ENCODE measurements at regions not wholly inside any gene's neighbourhood (a gene's known extent, or its start where the extent isn't known, plus 50 kb on each side); places are given as distances from the start of the nearest gene placed in this dataset.

DNA sequence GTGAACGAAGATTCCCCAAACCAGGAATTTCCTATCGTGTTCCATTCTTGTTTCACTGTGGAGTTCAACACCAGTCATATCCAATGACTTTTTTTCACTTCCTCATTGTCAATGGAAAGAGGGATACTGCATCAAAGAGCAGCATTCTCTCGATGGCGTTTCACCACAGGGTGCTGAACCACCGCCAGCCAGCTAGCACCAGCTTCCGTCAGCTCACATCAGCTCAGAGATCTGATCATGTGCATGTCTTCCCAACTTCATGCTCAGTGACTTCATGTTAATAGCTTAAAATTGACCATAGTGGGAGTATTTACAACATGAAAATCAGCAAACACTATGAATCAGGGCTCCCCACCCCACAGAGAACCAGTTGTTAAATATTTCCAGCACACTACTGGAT, 359.9 kb downstream of the TNS1 start:
- no peaks in the 10 kb centered on the region for H3K4me1 ChIP-seq
- WGBS (ENCODE audit: insufficient coverage, low coverage, low lambda C conversion rate, missing lambda C conversion rate) = 77% methylated on average over 6 of the region's 6 CpGs
- H3K9me3 ChIP-seq = no peaks in the 10 kb centered on the region
- ATAC-seq (no peak), DNase-seq (no peak)
- TF ChIP-seq, protein P1, sequence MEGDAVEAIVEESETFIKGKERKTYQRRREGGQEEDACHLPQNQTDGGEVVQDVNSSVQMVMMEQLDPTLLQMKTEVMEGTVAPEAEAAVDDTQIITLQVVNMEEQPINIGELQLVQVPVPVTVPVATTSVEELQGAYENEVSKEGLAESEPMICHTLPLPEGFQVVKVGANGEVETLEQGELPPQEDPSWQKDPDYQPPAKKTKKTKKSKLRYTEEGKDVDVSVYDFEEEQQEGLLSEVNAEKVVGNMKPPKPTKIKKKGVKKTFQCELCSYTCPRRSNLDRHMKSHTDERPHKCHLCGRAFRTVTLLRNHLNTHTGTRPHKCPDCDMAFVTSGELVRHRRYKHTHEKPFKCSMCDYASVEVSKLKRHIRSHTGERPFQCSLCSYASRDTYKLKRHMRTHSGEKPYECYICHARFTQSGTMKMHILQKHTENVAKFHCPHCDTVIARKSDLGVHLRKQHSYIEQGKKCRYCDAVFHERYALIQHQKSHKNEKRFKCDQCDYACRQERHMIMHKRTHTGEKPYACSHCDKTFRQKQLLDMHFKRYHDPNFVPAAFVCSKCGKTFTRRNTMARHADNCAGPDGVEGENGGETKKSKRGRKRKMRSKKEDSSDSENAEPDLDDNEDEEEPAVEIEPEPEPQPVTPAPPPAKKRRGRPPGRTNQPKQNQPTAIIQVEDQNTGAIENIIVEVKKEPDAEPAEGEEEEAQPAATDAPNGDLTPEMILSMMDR (IDR thresholded peaks at IDR 0.05) = no peak
- no peak for TF ChIP-seq POLR2A (IDR thresholded peaks at IDR 0.05)
- no peaks in the 10 kb centered on the region for H3K36me3 ChIP-seq
- H3K4me3 ChIP-seq = no peak overlapping the region
- intact Hi-C loops (cut with DNase I) = no loop called here
- H3K27ac ChIP-seq = no peak overlapping the region
- no peaks in the 10 kb centered on the region for H3K27me3 ChIP-seq

- no peak for DNase-seq
- WGBS (ENCODE audit: insufficient coverage, low coverage, low lambda C conversion rate, missing lambda C conversion rate) = 65% methylated on average over 2 of the region's 2 CpGs
- intact Hi-C loops (cut with DNase I) = no loop called here
- H3K27me3 ChIP-seq = no peaks in the 10 kb centered on the region
- TF ChIP-seq POLR2A (IDR thresholded peaks at IDR 0.05) = no peak
- TF ChIP-seq, protein P1 (IDR thresholded peaks at IDR 0.05) = no peak
- H3K36me3 ChIP-seq = no peaks in the 10 kb centered on the region
- H3K4me3 ChIP-seq = no peak overlapping the region
- no peak overlapping the region for H3K27ac ChIP-seq
- no peak for ATAC-seq
- no peaks in the 10 kb centered on the region for H3K9me3 ChIP-seq
- H3K4me1 ChIP-seq = no peaks in the 10 kb centered on the region
Observed at GRCh38 chr2:217641960-217642359, 360.8 kb downstream of the TNS1 start.

- no peak for TF ChIP-seq POLR2A (IDR thresholded peaks at IDR 0.05)
- TF ChIP-seq, protein P1 (IDR thresholded peaks at IDR 0.05) = no peak
- intact Hi-C loops (cut with DNase I) = no loop called here
- no peak overlapping the region for H3K4me3 ChIP-seq
- H3K27ac ChIP-seq = no peak overlapping the region
- H3K36me3 ChIP-seq = no peaks in the 10 kb centered on the region
- 52% methylated on average over 2 of the region's 2 CpGs for whole genome bisulfite sequencing (ENCODE audit: insufficient coverage, low coverage, low lambda C conversion rate, missing lambda C conversion rate)
- no peaks in the 10 kb centered on the region for H3K27me3 ChIP-seq
- H3K4me1 ChIP-seq = no peaks in the 10 kb centered on the region
- ATAC-seq = no peak
- DNase-seq = no peak
- no peaks in the 10 kb centered on the region for H3K9me3 ChIP-seq
Observed at GRCh38 chr2:217639481-217639880, 363.3 kb downstream of the TNS1 start.

- H3K27ac ChIP-seq = no peak overlapping the region
- intact Hi-C loops (cut with DNase I) = no loop called here
- H3K27me3 ChIP-seq = no peaks in the 10 kb centered on the region
- TF ChIP-seq, protein P1 (IDR thresholded peaks at IDR 0.05) = no peak
- H3K4me3 ChIP-seq = no peak overlapping the region
- no peaks in the 10 kb centered on the region for H3K4me1 ChIP-seq
- no peaks in the 10 kb centered on the region for H3K36me3 ChIP-seq
- WGBS (ENCODE audit: insufficient coverage, low coverage, low lambda C conversion rate, missing lambda C conversion rate) = 96% methylated on average over 4 of the region's 4 CpGs
- ATAC-seq = no peak
- no peaks in the 10 kb centered on the region for H3K9me3 ChIP-seq
- no peak for DNase-seq
Observed at GRCh38 chr2:217638533-217638932, 364.3 kb downstream of the TNS1 start.

- Histone ChIP-seq H3K36me3 (no peaks in the 10 kb centered on the region), H3K4me1 (no peaks in the 10 kb centered on the region), H3K27me3 (no peaks in the 10 kb centered on the region), H3K9me3 (no peaks in the 10 kb centered on the region), H3K27ac (no peak overlapping the region), H3K4me3 (no peak overlapping the region)
- no peak for TF ChIP-seq POLR2A (IDR thresholded peaks at IDR 0.05)
- TF ChIP-seq, protein P1 (IDR thresholded peaks at IDR 0.05) = no peak
- intact Hi-C loops (cut with DNase I) = no loop called here
- WGBS (ENCODE audit: insufficient coverage, low coverage, low lambda C conversion rate, missing lambda C conversion rate) = 52% methylated on average over 2 of the region's 2 CpGs
- ATAC-seq (no peak), DNase-seq (no peak)
Observed at GRCh38 chr2:217638031-217638430, 364.8 kb downstream of the TNS1 start.
